MV-4-11 (cell line): ENCODE measurements at regions not wholly inside any gene's neighbourhood (a gene's known extent, or its start where the extent isn't known, plus 50 kb on each side); places are given as distances from the start of the nearest gene placed in this dataset.
"Not testable (repeated sequence)": the region's sequence is repeated elsewhere in the genome, so short reads cannot be mapped to it uniquely, and the experiment has no call there.

Experiments used
- DNase-seq: peaks from one replicate; lab custom pipeline; 2025; lab: John Stamatoyannopoulos, UW

- DNase-seq, result no peak
Measured at GRCh38 chr9:31415164-31415563, 969.3 kb upstream of the ACO1 start.

DNA sequence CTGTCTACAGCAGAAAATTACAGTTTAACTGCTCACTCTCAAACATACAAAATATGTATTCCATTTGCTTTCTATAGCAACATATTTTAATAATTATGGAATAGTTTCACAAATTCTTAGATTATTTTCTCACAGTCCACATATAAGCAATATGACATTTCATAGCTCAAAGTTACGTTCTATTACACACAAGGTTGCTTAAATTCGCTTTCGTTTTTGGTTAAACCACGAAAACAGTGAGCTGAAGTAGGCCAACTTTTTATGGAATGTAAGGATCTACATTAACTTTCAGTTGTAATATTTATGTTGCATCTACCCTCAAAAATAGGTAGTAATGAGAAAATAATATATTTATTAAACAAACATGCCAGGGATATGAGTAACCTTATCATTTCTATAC is 966.0 kb upstream of the ACO1 start:
- no peak for DNase-seq

GRCh38 chr9:31443630-31444457 is 940.6 kb upstream of the ACO1 start:
- DNase-seq, result not testable (repeated sequence)

GRCh38 chr9:31445357-31445756 is 939.1 kb upstream of the ACO1 start:
- no peak for DNase-seq

DNA sequence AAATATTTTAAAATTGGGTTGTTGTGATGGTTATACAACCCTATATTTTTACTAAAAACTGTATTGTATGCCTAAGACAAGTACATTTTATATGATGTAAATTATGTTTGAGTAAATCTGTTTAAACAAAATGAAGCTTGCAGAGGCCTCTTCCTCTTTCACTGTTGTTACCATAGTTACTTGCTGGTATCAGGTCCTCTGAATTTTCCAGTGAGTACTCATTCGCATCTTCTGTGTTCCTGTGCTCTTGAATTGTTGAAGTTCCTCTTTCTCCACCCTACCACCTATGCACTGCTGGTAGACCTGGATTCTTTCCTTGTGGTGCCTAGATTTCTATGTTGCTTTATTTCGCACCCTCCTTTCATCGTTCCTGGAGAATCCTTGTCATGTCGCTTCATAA is 938.5 kb upstream of the ACO1 start:
- peak; percentile 63 for DNase-seq

- DNase-seq, result no peak
Measured at GRCh38 chr9:31467075-31467474, 917.4 kb upstream of the ACO1 start.

- DNase-seq, result no peak
Measured at GRCh38 chr9:31470051-31470450, 914.4 kb upstream of the ACO1 start.

GRCh38 chr9:31471010-31471409 is 913.4 kb upstream of the ACO1 start:
- no peak for DNase-seq

DNA sequence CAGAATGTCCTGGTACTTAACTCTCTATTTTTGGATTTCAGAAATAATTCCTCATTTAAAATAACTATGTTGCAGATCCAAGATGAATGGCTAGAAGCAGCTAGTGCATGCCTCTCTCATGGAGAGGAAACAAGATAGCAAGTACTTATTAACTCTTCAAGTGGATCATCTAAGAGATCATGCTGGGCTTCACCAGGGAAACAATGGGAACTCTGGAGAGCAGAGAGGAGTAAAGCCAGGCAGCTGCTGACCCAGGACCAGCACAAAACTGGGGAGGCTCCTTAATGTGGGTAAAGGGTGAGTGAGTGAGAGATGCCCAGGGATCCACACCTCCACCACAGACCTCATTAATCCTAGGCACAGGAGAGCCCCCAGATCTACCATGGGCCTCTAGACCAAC is 897.8 kb upstream of the ACO1 start:
- DNase-seq, result no peak

DNA sequence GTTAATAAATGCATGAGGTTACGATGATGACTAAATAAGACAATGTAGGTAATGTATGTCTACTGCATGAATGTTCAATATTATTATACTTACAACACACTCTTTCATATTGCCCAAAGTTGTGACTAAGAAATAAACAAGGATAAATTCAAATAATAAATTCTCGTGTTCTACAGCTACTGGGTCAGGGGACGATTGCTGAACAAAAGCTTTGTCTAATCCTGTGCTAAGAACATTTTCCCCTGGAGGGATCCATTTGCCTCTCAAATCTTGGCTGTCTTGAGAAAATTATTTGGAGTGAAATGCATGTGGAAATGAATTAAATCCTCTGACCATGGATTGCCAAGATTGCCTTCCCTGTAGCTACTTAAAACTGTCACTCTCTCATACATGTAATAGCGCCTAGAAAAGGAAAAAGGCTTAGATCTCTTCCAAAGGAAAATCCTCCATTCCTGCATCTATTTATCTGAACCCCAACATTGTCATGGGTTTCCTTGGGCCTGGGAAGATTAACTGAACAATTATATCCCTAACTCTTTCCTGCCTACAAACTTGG is 893.8 kb upstream of the ACO1 start:
- no peak for DNase-seq

- DNase-seq, result no peak
Measured at GRCh38 chr9:31492229-31492628, 892.2 kb upstream of the ACO1 start.

DNA sequence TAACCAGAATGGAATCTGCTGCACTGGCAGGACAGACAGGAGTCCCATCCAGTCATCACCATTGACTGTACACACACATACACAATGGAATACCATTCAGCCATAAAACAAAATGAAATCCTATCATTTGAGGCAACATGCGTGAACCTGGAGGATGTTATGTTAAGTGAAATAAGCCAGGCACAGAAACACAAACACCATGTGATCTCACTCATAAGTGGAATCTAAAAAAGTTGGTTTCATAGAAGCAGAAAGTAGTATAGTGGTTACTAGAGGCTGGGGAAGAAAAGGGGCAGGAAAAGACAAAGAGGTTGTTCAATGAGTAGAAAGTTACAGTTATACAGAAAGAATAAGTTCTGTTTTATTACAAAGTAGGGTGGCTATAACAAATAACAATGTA is 884.0 kb upstream of the ACO1 start:
- DNase-seq, result no peak

- DNase-seq, result no peak
Measured at GRCh38 chr9:31519011-31519410, 865.4 kb upstream of the ACO1 start.

GRCh38 chr9:31519424-31519823 is 865.0 kb upstream of the ACO1 start:
- peak; percentile 69 for DNase-seq

GRCh38 chr9:31519826-31520225 is 864.6 kb upstream of the ACO1 start:
- DNase-seq, result no peak

DNA sequence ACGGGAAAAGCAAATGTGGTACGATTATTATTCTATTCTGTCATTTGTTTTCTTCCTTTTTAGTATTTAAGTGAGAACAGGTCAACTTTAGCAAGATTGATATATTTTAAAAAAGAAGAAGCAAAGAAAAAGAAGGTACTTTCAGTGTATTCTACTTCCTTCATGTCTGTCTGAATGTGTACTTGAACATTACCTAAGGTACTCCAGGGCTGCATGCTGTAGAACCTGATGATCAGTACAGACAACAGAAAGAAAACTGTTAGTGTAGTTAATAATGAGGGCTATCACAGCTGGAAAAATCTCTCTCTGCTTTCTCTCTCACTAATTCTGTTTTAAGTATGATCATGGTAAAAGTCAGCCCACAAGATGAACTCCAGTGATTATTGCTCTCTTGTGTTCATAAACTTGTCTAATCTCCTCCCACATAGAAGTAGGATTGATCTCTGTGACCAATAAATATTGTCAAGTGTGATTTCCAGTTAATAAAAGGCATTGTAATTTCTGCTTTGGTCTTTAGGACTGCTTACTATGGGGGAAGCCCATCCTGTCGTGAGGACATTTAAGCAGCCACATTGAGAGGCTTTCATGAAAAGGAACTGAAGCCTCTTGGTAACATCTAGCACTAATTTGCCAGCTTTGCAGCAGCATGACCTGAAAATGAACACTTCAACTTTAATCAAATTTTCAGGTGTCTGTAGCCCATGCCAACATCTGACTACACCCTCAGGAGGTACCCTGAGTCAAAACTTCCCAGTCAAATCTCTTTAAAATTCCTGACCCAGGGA is 864.0 kb upstream of the ACO1 start:
- peak; percentile 17 for DNase-seq

DNA sequence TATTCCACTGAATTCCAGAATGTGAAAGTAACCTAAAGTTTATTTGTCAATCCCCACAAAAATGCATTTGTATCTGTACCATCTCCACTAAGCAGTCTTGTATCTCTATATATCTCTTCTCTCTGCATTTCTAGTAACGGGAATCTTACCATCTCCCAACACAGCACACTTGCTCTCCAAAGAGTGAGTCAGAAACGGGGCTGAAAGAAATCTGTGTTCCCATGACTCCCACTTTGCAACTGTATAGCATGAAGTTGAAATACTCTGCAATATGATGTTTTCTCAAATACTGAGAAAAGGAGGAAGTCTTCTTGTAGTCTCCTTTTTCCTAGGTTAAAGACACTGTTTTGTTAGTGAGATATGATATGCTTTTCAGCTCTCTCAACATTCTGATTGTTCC is 848.8 kb upstream of the ACO1 start:
- peak; percentile 42 for DNase-seq

- no peak for DNase-seq
Measured at GRCh38 chr9:31536471-31536870, 848.0 kb upstream of the ACO1 start.

DNA sequence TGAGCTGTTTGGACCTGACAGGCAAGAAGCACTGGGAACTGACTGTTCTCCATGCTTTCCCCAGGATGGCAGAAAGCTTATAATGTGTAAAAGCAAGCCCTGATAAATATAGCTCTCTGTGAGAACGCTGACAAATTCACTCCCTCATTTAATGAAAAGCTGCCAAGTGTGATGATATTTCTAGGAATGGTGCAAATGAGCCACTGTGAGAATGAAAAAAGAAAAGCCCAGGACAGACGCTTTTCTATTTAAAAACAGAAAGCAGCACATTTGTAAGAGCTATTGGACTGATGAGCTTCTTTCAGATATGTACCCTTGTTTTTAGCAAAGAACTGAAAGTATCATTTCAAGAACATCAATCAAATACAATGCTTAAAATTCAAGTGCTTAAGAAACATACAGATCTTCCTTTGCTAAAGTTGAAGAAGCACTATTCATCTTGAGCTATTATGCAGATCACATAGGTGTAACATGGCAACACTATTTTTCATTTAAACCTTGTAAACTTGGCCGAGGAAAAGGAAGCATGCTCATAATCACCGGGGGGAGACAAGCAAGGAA is 842.6 kb upstream of the ACO1 start:
- no peak for DNase-seq

GRCh38 chr9:31542384-31543055 is 841.9 kb upstream of the ACO1 start:
- peak; percentile 95 for DNase-seq

GRCh38 chr9:31554941-31555340 is 829.5 kb upstream of the ACO1 start:
- no peak for DNase-seq
